Fibroblast of skin of left biceps (primary cell): ENCODE measurements at regions not wholly inside any gene's neighbourhood (a gene's known extent, or its start where the extent isn't known, plus 50 kb on each side); places are given as distances from the start of the nearest gene placed in this dataset.

Experiments used
- DNase-seq, 2 experiments: peaks; one replicate each; pipeline ENCODE4 v3.0.0-alpha.2; 2013; ENCODE audit warnings: low read depth in 2 of 2

DNA sequence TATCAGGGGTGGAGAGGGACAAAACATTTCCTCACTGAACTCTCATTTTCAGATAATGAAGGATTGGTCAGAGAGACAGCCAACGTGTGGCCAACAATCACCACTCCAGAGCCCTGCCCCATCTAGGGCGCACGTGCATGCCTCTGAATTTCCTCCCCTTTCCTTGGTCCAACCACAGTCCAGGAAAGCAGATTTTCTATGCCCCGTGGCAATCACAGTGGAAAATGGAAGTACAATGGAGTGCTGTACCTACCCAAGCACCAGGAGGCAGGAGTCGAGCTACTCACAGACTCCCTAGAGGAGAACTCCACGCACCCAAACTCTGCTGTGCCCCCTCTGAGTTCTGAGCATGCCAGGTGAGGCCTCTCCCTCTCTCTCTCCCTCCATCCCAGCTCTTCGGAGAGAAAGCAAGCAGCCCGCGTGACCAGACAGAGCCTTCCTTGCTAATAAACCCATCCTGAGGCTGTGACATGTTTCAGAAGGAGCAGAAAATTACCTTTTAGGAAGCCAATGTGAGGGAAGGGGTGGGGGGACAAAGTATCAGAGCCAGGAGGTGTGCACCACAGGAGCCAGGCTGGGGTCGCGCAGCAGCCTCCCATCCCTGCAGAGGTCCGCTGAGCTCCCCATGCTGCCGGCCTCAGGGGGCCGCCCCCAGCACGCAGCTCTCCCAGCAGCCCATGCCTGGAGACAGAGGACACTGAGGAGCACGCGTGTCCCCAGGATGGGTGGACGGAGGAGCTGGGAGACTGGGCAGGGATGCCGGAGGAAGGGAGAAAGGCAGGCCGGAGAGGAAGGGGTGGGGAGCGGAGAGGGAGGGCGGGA is 73.4 kb downstream of the PITPNM2 start:
- DNase-seq = no peak

DNA sequence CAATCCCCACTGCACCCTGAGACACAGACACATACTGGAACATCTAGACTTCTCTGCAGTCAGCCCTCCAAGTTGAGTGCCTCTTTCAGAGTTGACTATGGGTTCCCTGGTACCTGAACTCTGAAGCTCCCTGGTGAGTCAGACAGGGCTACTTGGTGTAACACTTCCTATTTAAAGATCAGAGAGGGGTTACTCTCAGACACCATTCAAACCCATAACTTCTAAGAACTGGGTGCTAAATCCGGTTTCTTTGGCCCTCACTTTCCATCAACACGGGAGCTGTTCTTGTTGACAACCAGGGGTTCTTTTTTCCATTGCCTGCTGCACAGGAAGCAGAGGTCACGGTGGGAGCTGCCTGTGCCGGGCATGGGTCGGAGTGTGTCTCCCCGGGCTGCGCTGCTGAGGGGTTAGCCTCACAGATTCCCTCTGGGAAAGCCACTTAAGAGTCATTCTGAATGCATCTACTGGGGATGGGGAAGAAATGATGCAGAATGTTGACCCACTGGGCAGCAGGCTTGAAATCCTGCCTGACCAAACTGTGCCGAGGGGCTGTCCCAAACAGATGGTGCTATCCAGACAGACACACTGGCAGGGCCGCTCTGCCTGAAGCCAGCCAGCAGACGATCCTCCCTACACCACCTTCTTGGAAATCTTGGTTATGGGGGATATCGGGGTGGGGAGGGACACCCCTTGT is 74.1 kb downstream of the PITPNM2 start:
- DNase-seq = no peak

DNA sequence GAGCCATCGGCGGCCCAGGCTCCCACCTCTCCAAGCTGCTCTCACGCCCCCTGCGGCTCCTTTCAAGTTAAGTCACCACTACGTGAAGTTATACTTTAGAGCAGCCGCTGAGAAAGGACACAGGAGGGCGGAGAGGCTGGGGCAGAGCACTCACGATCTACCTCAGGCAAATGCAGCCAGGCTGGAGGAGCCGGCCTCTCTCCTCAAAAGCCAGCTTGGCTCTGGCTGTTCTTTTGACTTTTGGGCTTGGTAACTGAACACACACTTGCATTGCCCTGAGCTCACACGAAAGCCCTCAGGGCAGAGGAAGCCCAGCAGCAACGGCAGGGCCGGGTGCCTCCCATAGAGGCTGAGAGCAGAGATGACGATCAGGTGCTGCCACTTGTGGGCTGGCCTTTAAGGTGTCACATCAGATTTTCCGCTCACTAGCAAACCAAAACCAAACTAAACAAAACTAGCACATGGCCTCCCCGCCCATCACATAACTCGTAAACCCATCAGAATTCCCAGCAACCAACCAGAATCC is 75.2 kb downstream of the PITPNM2 start:
- DNase-seq = no peak

DNA sequence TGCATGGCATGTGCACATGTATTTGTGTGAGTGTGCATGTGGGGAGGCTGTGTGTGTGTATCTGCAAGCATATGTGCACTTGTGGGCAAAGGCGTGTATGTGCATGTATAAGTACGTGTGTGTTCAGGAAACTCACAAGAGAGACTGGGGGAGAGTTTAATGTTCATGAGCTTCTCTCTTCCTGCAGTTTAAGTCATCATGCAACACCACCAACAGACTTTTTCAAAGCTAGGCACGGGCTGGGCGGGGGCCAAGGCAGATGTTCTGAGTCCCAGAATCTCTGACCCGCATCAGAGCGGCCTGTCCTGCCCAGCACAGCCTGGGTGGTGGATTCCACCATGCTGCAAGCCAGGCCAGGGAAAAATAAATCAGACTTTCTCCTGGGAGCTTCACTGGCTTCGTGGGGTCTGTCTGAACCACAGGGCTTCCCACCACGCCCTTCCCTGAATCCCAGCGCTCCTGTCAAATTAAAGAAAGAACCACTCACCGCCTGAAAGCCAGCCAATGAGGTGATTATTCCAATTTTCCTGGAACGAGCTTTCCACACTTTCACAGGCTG is 75.7 kb downstream of the PITPNM2 start:
- no peak for DNase-seq

DNA sequence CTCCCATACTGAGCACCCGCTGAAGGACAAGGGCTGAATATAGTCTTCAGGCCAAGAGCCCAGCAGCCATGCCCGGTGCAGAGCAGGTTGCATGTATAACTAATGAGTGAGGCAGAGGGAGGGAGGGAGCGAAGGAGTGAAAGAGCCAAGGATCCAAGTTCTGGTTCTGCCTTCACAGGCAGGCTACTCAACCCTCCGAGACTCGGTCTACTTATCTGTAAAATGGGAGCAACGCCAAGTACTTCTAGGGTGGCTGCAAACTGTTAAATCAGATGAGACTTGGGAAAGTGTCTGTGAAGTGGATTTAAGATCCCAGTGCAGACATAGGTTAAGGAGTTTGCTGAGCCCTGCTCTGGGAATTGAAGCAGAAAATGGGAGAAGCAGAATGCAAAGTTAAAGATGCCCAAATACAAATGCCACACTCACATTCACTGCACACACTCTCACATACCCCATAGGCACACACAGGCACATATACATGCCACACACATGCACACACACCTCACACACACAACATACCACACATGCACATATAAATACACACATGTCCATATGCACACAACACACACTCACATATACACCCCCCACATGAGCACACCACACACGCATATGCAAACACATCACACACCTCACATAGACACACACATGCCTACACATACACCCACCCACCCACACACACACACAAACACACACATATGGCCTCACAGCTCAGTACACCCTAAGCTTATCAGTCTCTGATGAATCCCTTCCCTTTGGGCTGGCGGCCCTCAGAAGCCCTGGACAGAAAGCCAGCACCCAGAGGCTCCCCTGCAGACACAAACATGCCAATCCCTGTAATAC is 76.7 kb downstream of the PITPNM2 start:
- no peak for DNase-seq

DNA sequence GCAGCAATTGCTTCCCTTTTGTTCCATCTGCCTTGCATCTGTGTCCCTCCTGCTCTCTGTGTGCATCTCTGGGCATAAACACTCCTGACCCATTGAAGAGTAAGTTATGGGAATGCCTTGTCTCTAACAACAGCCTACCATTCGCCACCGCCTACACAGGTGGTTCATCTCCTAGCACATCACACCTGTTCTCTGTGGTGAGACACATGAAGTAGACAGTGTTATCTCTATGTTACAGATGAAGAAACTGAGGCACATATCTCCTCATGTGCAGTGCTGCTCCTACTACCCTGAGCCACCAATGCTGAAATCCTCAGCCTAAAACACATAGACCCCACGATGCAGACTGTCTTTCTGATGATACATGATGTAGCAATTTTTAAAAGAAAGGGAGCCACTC is 77.6 kb downstream of the PITPNM2 start:
- no peak for DNase-seq

DNA sequence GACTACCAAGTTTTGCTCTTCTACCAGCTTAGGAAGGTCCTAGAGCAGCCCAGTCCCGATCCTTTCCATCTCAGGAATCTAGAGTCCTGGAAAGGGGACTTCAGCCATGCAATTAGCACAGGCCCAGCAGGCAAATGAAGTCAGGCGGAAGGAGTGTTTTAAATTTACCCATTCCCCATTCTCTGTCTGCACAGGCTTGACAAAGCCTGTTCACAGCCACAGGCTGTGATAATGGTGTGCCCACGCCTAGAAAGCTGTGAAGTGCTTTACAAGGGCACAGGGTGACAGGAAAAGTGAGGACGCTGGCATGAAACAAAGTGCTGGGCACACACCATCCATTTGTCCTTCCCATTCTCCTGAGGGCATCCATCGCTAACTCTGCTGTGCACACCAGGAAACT is 79.0 kb downstream of the PITPNM2 start:
- no peak for DNase-seq

DNA sequence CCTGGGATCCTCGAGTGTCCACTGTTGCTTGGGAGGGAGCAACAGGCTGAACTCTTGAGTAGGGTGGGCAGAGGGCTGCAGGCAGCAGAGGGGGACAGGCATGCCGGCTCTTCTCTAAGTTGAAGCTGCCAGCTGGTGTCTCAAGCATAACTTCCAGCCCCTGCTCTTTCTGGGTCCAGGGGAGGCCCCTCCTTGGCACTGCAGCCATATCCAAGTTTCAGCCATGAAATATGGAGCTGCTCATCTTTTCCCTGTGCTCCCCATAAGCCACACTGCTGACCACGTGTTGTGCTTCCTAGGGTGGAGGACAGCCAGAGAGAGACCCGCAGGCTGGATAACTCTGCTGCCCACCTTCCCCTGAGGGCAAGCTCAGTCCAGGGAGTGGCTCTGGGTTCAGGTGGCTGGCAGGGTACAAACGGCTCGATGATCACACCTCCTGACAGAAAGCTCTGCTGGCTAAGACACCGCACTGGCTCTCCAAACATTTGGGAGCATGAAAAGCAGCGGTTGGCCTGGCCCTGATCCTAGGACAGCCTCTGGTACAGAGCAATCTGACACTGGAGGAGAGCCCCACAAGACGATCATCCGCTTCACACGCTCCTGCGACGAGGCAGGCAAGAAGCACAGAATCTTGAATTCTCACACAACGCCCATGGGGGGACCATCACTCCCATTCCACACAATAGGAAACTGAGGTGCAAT is 79.6 kb downstream of the PITPNM2 start:
- DNase-seq = no peak

DNA sequence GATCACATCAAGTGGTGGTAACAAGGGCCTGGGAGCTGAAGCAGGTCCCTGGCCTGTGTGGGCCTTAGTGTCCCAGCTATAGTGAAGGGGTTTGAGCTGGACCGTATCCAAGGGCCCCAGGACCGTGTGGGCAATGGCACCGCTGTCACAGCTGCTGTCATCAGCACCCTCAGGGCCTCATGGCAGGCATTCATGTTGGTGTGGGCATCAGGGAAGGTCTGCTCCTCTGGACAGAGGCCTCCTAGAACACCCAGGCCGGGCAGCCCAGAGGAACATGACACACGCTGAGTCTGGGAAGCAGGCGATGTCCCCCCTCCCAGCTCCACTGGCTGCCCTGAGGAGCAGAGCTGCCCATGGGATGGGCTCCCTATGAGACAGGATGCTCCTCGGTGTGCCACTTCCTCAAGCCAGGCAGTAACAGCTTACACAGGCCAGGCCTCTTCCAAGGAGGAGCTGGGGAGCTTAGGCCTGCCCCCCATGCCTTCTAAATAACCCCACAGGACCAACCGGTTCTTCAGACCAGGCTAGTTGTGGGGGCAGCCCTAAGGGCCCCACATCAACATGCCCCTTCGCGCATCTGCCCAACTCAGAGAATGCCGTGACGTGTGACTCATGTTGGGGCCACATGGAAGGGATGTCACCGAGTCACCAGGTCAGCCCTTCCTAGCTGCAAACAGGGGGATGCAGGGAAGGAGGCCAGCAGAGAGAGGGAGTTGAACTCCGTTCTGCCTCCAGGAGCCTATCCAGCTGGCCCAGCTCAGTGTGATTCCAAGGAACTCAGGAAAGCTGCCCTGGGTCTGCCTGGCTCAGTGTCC is 80.4 kb downstream of the PITPNM2 start:
- DNase-seq = no peak

DNA sequence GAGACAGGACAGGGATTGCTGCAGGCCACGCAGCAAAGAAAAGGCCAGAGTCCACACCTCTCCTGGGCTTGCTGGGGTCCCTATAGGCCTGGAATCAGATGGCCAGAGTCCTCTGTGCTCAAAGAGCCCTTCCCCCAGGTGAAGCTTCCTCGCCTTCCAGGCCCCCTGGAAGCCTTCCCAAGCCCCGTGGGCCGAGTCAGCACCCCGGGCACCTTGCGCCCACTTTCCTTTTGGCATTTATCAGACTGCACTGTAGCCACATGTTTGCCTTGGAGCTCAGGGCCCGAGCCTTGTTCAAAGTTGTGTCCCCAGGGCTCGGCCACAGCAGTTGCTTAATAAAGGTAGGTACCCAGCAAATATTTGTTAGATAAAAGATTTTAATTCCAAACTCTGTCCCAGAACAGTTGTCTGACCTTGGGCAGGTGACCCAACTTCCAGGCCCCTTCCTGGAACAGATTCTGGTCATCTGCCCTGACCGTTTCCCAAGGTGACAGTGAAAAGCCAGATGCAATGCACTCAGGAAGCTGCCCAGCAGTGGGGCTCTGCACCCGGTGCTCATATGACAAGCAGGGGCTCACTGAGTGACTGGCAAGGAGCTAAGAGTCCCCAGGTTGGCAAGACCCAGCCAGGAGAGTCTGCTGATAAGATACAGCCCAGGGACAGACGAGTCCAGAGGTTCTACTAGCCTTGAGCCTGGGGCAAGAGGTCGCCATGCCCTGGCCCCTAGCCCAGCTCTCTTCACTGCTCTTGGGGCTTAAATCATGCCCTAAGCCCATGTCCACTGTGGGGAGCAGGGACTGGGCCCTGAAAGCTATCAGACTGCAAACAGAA is 81.2 kb downstream of the PITPNM2 start:
- DNase-seq = no peak

DNA sequence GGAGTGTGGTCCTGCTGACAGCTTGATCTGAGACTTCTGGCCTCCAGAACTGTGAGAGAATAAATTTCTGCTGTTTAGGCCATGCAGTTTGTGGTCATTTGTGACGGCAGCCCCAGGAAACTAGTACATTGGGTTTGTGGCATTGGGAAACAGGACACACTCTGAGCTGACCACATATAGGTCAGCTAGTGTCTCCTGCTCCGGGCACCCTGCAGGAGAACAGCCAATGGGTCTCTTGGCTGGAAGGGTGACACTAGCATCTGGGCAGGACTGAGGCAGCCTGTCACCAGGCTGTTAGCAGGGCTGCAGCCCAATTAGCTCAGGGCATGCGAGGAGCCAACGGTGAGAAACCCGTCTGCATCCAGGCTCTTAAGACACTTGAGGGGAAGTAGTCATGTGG is 83.2 kb downstream of the PITPNM2 start:
- DNase-seq = no peak

DNA sequence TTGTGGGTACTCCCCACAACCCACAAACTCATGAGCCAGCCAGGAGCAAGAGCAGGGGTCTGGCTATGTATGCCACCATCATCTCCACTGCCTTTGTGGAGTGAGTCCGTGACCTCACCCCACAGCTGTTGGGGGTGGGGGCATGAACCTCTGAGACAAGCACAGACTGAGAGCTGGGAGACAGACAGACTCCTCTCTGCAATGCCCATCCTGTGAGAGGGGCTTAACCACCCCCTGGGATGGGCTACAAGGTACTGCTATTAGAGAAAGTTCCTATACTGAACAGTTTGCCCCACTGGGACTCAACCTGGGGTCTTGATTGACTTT is 84.5 kb downstream of the PITPNM2 start:
- no peak for DNase-seq

DNA sequence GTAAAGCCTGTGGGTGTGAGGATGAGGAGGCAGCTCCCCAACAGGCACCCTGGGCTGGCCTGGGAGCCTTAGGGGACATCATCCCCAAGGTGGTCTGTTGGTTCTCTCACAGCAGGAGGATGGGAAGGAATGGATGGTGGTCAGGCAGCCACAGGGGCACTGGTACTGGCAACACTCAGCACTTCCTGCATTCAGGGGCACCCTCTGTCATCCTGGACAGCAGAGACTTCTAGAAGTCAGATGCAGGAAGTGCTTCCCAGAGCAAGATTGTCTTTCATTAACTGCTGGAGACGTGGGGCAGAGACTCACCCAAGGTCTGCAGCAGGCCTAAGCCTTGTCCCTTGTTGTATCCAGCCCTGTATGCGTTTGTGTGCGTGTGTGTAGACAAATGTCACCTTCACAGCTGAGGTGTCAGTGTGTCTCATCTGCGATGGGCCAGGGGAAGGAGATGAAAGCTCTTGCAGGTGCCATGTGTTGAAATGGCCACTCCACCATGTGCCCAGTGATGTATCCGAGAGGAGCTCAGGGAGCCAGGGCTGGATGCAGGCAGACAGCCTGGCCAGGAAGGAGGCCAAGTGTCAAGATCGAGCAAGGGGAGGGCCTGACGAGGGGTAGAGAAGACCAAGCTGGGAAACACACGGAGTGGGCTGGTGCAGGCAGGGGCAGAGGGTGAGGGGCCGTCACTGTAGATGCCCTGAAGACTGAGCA is 85.1 kb downstream of the PITPNM2 start:
- no peak for DNase-seq

DNA sequence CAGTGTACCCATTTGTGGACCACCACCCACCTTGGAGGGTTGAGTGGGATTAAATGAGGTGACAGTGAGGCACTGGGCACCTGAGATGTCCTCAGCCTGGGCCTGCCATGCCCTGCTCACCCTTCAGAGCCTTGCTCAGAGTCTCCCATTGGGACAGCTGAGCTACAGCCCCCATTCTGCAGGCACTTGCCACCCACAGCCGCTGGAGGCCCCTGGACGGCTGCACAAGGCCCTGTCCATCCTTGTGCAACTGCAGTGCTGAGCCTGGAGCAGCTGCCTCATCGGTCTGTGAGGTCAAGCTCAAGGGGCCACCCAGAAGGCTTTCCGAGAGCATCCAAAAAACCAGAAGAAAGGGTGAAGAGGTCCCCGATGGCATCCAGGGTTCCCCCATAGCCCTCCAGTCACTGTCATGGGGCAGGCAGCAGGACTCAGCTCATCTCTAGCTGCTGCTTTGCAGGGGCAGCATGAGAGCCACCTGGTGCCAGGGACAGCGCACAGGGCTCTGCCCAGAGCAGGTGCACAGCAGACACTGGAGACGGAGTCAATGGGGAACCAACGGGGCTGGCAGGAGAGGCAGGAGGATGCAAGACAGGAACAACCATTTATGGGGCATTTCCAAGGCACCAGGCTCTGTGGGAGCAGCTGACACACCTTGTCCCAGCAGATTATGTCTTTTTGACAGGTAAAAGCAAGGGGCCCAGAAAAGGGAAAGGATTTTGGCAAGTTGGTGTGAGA is 84.6 kb downstream of the ARL6IP4 start:
- no peak for DNase-seq

DNA sequence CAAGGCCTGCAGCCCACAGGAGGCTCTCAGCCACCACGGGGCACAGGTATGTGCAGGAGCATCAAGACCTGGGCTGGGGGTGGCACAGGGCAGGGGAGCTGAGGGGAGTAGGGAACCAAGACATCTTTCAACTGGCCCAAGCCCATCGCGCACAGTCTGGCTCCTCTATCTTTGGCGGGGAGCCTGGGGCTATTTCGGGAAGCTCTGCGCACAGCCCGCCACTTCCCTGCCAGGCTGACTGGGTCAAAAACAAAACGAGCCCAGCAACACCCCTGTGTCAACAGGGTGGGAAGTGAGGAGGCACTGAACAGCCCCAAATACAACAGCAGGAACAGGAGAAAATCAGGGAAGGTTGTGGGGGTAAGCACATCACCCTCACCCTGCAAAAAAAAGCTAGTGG is 83.9 kb downstream of the ARL6IP4 start:
- no peak for DNase-seq

DNA sequence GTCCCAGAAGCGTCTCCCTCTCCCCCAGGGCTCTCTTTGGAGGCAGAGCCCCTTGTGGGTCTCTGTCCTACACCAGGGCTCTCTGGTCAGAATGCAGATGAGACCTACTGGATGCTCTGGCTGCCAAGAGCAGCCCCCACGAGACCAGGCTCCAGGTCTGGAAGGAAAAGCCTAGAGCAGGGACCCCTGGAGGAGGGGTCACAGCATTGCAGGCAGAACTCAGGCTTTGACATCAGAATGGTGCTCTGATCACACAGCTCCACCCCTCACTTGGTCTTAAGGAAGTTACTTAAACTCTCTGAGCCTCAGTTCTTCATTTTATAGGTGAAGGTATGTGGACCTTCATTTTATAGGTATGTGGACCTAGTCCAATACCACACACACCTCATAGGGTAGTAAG is 83.1 kb downstream of the ARL6IP4 start:
- no peak for DNase-seq

DNA sequence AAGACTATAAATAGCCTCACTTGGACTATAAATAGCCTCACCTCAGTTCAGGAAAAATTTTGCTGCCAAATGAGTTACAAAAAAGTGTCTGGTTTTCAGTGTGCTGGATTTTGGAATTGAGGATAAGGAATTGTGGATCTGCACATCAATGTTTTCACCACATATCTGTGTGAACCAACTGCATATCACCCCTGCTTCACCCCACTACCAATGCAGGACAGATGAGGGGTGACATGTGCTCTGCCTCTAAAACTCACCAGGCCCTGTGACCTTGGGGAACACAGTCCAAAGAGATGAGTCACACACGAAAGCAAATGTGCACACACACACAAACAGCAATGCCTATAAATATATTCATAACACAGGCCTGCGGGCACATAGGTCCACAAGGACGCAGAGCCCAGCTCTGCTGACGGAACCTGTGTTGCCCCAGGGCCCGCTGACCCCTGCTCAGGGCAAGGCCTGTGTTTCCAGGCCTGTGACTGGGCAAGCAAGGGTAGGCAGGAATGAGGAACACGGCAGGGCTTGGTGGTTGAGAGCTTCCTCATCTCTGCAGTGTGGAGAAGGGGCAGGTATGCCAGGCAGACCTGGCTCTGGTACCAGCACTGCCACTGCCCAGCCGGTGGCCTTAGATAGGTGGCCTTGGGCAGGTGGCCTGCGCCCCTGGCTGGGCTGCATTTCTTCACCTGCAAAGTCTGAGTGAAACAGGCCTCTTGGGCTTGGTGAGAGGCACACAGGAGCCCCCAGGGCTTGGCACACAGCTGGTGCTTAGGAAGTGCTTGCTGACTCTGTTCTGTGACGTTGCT is 82.4 kb downstream of the ARL6IP4 start:
- no peak for DNase-seq
